GM19467 (cell line): ENCODE measurements at regions not wholly inside any gene's neighbourhood (a gene's known extent, or its start where the extent isn't known, plus 50 kb on each side); places are given as distances from the start of the nearest gene placed in this dataset.

Experiments
- ATAC-seq: cut with Tn5 transposase; IDR thresholded peaks from one replicate; pipeline ENCODE4 v1.9.1; 2021; ENCODE audit warnings: mild to moderate bottlenecking, moderate library complexity; ENCODE audit not compliant: unreplicated experiment

DNA sequence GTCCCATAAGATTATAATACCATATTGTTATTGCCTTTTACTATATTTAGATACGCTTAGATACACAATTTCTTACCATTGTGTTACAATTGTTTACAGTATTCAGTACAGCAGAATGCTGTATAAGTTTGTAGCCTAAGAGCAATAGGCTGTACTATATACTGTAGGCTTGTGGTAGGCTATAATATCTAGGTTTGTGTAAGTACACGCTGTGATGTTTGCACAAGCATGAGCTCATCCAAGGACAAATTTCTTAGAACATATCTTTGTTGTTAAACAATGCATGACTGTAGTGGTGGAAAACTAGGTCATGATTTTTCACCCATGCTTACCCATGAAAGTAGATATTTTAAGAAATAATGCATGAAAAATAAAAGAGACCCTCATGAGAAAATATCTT is 509.4 kb upstream of the CDH18 start:
- no peak for ATAC-seq

- no peak for ATAC-seq
Observed at GRCh38 chr5:20494706-20495105, 506.7 kb upstream of the CDH18 start.

GRCh38 chr5:20486826-20487225 is 498.8 kb upstream of the CDH18 start:
- no peak for ATAC-seq

DNA sequence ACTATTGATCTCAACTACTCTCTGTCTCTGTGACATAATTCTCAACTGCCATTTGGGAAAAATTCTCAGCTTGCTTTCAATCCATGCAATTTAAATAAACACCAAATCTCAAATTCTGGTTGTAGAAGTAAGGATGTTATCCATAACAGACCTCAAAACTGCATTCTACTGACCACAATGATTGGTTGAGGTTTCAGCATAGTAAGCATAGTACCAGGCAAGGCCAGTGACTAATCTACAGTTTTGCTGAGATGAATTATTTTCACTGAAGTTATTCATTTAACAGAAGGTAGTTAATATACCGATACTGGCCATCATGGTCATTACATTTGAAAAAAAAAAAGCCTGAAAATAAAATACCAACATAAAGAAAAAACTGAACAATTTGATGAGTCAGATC is 488.0 kb upstream of the CDH18 start:
- no peak for ATAC-seq

DNA sequence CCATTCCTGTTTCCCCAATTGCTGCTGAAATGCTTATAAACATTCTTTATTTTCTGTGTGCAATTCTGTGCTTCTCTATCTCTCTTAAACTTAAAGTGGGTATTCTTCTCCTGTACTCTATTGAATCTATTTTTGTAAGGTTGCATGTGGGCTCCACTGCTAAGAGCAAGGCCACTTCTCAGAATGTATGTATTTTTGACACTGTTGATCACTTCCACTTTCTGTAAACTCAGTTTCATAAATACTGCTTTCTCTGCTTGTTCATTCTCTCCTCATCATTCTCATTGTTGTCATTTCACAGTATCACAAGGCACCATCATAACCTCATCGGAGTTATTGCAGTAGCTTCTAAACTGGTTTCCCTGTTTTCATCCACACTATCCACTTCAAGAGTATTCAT is 483.0 kb upstream of the CDH18 start:
- no peak for ATAC-seq

- ATAC-seq, result no peak
Observed at GRCh38 chr5:20469792-20470191, 481.8 kb upstream of the CDH18 start.

DNA sequence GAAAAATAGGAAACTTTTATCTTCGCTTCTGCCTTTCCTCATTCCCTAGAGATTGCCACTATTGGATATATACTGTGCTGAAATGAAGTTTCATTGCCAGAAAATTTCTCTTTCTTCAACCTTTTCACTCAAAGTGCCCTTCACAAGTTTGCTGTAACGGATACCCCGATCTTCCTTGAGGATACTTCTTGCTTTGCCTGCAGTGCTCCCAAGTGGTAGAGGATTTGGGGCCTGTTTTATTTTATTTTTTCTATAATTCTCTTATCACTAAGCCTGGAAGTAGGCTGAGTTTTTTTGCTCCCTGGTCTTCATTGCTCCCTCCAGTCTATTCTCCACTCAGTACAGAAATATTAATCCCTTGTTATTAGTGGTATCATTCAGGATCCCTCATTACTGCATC is 481.4 kb upstream of the CDH18 start:
- ATAC-seq, result no peak

- no peak for ATAC-seq
Observed at GRCh38 chr5:20466512-20466911, 478.5 kb upstream of the CDH18 start.

DNA sequence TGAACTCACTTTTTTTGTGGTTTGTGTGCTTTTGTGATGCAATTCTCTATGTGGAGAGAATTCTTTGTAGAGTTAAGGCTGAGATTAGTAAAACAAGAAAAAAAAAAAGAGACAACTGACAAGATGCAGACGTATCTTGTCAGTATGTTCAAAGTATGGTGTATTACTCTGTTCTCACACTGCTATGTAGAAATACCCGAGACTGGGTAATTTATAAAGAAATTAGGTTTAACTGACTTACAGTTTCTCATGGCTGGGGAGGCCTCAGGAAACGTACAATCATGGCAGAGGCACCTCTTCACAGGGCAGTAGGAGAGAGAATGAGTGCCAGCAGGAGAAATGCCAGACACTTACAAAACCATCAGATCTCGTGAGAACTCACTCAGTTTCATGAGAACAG is 475.2 kb upstream of the CDH18 start:
- ATAC-seq, result no peak

DNA sequence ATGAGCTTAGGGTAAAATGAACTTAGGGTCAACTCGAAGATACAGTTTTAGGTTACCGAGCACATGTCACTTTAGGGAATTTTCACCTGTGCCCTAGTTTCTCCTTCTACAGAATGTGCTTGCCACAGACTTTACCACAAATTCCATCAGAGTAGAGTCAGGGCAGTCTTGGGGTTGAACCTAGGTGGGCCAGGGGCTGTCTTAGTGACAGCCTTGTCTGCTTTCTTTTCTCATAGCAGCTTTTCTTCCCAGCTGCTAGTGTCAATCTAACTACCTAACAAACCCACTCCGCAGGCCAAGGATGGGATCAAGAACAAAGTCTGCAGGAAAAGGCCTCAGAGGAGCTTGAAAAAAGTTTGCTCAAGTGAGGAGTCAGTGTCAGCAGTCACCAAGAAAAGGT is 458.1 kb upstream of the CDH18 start:
- no peak for ATAC-seq

DNA sequence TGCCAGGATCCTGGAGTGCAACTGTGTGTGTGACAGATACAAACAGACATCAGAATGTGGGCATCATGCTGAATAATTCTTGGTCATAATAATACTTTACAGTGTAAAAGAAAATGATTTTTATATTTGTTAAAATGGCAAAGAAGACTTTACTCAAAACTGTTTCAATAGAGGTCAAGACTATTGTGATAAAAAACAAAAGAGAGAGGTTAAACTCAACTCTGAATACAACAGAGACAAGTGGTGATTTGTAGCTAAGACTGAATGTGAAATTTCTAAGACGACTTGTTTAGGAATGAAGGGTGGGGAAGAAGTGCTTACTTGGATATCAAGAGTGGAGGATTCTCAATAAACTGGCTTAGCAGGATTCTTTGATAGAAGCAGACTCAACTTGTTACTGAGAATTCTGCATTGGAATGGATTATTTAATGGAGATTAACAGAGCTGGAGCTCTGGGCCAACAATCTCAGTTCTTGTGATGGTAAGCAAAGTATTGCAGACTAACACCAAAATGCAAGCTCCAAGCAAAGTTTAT is 457.4 kb upstream of the CDH18 start:
- no peak for ATAC-seq

DNA sequence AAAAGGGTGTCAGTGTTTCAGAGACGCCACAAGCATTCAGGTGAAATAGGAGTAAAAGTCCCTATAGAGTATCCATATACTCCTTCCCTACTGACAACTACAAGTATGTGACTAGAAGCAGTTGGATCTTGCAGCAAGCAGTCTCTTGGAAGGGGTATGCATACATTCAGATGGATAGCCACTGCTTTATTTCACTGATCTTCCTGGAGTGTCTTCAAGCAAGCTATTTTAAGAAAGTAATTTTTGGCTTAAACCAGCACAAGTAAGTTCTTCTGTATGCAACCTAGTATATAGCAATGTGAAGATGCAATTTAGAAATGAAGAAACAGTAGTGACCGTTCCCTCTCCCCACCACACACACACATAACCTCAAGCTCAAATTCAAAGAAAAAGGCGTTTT is 446.8 kb upstream of the CDH18 start:
- ATAC-seq, result no peak

DNA sequence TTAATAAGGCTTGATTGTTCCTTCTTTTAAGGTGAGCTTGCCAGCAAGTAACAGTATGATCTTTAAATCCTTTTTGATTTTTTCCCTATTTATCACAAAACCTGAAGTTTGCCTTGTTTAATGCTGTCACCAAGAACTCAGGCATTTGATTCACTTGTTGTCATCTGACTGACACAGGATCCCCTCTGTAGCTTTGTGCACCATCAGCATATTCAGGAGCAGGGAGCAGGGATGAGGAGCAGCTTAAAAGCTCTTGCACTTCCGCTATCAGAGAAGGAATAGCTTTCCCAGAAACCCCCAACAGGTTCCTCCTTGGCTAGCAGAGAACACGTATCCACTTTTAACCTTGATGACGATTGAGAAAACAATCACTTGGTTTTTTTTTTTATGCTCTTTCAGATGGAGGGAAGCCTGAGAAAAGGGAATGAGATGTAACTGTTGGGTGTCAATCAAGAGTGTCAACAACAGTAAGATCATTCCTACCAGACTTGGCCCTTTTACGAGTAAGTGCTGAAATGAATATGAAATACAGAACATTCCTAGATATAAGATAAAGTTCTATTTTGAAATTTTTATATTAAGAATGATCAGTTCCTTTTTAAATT is 433.1 kb upstream of the CDH18 start:
- no peak for ATAC-seq
